Thyroid gland (tissue), 4 donors: ENCODE measurements at regions not wholly inside any gene's neighbourhood (a gene's known extent, or its start where the extent isn't known, plus 50 kb on each side); places are given as distances from the start of the nearest gene placed in this dataset.

Experiments used
- POLR2A ChIP-seq, 2 donors: fragments of 450-650 bp; IDR thresholded peaks; one replicate each; pipeline ENCODE4 v1.6.1; 2017; ENCODE audit warnings: antibody characterized with exemption in 2 of 2, mild to moderate bottlenecking in 2 of 2, moderate library complexity in 1 of 2
- TF ChIP-seq, protein P1 (sequence below), 6 experiments: fragments of 200-600 bp in 3 of 6; fragments of 450-650 bp in 3 of 6; sonication (generic) in 3 of 6; IDR thresholded peaks; one replicate each; pipeline ENCODE4 v1.5.1; 2016 to 2019; ENCODE audit warnings: antibody characterized with exemption in 6 of 6, mild to moderate bottlenecking in 2 of 6, inconsistent platforms in 1 of 6, moderate library complexity in 1 of 6

DNA sequence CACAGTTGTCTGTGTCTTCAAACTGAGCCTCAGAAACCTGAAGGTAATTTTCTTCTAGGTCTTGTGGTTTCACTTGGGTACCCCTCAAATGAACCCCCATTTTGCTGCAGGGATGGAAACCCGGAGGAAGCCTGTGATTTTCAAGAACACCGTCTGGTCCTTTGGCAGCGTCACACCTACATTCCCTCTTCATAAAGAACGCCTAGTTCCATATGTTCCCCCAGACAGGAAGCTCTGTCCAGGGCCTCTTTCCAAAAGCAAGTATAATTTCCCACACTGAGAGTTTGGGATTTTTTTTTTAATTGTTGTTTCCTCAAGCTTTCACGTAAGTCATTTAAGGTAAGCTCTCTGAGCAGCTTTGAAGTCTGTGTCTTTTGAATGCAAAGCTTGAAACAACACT, 515.0 kb downstream of the TMEM114 start:
- TF ChIP-seq, protein P1, sequence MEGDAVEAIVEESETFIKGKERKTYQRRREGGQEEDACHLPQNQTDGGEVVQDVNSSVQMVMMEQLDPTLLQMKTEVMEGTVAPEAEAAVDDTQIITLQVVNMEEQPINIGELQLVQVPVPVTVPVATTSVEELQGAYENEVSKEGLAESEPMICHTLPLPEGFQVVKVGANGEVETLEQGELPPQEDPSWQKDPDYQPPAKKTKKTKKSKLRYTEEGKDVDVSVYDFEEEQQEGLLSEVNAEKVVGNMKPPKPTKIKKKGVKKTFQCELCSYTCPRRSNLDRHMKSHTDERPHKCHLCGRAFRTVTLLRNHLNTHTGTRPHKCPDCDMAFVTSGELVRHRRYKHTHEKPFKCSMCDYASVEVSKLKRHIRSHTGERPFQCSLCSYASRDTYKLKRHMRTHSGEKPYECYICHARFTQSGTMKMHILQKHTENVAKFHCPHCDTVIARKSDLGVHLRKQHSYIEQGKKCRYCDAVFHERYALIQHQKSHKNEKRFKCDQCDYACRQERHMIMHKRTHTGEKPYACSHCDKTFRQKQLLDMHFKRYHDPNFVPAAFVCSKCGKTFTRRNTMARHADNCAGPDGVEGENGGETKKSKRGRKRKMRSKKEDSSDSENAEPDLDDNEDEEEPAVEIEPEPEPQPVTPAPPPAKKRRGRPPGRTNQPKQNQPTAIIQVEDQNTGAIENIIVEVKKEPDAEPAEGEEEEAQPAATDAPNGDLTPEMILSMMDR (IDR thresholded peaks at IDR 0.05), result no peak
- TF ChIP-seq POLR2A (IDR thresholded peaks at IDR 0.05), result no peak
